ENCODE measurements at regions not wholly inside any gene's neighbourhood (a gene's known extent, or its start where the extent isn't known, plus 50 kb on each side); places are given as distances from the start of the nearest gene placed in this dataset.

DNA sequence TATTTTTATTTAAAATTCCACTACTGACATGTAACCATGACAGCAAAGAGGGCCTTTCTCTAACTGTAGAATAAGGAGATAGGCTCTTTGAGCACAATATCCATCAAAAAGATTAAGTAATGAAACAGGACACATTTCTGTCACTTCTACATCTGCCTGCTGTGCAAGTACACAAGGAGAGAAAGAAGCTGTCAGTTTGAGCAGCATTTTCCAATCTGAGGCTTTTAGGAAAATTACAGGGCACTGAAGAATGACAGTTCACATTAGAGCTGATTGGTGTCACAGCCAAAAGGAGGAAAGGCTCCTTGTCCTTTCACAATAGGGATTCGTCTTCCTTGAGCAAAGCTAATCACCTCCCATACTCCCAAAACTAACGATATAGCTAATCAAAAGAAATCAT, 158.8 kb upstream of the TAC1 start:
- H3K27ac ChIP-seq (ENCODE audit: low read depth), result no peak overlapping the region
- DNase-seq (ENCODE audit: low spot score) (no peak), ATAC-seq (no peak)
- no peaks in the 10 kb centered on the region for H3K9me2 ChIP-seq (ENCODE audit: insufficient read depth)
- no peaks in the 10 kb centered on the region for H3K9me3 Mint-ChIP-seq
- TF ChIP-seq JUNB (IDR thresholded peaks at IDR 0.05; ENCODE audit: unreplicated experiment), result no peak
- TF ChIP-seq CTCF (conservative IDR thresholded peaks at IDR 0.05; ENCODE audit: low read depth in 2 of 2), result no peak
- TF ChIP-seq, protein P1, sequence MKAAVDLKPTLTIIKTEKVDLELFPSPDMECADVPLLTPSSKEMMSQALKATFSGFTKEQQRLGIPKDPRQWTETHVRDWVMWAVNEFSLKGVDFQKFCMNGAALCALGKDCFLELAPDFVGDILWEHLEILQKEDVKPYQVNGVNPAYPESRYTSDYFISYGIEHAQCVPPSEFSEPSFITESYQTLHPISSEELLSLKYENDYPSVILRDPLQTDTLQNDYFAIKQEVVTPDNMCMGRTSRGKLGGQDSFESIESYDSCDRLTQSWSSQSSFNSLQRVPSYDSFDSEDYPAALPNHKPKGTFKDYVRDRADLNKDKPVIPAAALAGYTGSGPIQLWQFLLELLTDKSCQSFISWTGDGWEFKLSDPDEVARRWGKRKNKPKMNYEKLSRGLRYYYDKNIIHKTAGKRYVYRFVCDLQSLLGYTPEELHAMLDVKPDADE (IDR thresholded peaks at IDR 0.05), result no peak
- TF ChIP-seq POLR2AphosphoS5 (IDR thresholded peaks at IDR 0.05; ENCODE audit: low read depth), result no peak
- TF ChIP-seq ZNF462 (CRISPR knock-in tag; IDR thresholded peaks at IDR 0.05), result no peak
- no peak for TF ChIP-seq ZNF114 (CRISPR knock-in tag; IDR thresholded peaks at IDR 0.05)
- no peak for TF ChIP-seq NANOG (IDR thresholded peaks at IDR 0.05; ENCODE audit: borderline replicate concordance)
- H3K27me3 Mint-ChIP-seq (ENCODE audit: insufficient read depth, low read depth, poor library complexity), result peaks cover 4% of the 10 kb centered on the region
- H2AFZ ChIP-seq, result no peak overlapping the region
- H3K4me3 Mint-ChIP-seq, result no peak overlapping the region
- H3K27me3 ChIP-seq (ENCODE audit: insufficient read depth), result no peaks in the 10 kb centered on the region
- no peak overlapping the region for H3K4me3 ChIP-seq
- no peak overlapping the region for H3K27ac Mint-ChIP-seq
- no peaks in the 10 kb centered on the region for H3F3A ChIP-seq (replicated peaks; ENCODE audit: low read depth)
- no peak overlapping the region for H3K4me2 ChIP-seq
- H3K79me2 ChIP-seq (replicated peaks; ENCODE audit: insufficient read depth), result no peaks in the 10 kb centered on the region
- peaks cover 3% of the 10 kb centered on the region; the same call in 1 of the 2 replicates for H3K4me1 ChIP-seq (ENCODE audit: insufficient read depth)
- H4K20me1 ChIP-seq (replicated peaks; ENCODE audit: insufficient read depth), result no peaks in the 10 kb centered on the region
- H3K4me1 Mint-ChIP-seq, result peaks cover 10% of the 10 kb centered on the region; the same call in 2 of the 3 replicates
- no peaks in the 10 kb centered on the region for H3K36me3 Mint-ChIP-seq (ENCODE audit: low read depth)
- H3K36me3 ChIP-seq (ENCODE audit: insufficient read depth), result no peaks in the 10 kb centered on the region

Measured in GM23338 (cell line).